ENCODE measurements at regions not wholly inside any gene's neighbourhood (a gene's known extent, or its start where the extent isn't known, plus 50 kb on each side); places are given as distances from the start of the nearest gene placed in this dataset.

DNA sequence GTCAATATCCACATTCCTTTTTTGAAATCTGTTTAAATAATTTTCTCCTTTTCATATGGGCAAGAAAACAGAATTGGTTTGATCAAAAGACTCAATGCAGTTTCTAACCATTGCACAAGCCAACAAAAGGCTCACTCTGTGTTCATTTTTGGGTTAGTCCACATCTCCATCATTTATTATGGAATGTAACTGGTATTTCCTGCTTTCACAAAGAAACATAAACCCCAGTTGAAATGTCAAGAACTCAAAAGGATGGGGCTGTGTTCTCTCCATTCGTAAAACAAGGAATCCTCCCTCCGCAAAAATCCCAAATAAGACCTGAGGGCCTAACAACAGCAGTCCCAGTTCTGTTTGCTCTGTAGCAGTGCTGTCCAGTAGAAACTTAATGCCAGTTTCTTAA, 420.9 kb downstream of the GJA1 start:
- TF ChIP-seq, protein P1, sequence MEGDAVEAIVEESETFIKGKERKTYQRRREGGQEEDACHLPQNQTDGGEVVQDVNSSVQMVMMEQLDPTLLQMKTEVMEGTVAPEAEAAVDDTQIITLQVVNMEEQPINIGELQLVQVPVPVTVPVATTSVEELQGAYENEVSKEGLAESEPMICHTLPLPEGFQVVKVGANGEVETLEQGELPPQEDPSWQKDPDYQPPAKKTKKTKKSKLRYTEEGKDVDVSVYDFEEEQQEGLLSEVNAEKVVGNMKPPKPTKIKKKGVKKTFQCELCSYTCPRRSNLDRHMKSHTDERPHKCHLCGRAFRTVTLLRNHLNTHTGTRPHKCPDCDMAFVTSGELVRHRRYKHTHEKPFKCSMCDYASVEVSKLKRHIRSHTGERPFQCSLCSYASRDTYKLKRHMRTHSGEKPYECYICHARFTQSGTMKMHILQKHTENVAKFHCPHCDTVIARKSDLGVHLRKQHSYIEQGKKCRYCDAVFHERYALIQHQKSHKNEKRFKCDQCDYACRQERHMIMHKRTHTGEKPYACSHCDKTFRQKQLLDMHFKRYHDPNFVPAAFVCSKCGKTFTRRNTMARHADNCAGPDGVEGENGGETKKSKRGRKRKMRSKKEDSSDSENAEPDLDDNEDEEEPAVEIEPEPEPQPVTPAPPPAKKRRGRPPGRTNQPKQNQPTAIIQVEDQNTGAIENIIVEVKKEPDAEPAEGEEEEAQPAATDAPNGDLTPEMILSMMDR (IDR thresholded peaks at IDR 0.05 in 4 of 5, conservative IDR thresholded peaks at IDR 0.05 in 1 of 5) = no peak
- TF ChIP-seq POLR2A (IDR thresholded peaks at IDR 0.05) = no peak
